CD14-positive monocyte (primary cell): ENCODE measurements at regions not wholly inside any gene's neighbourhood (a gene's known extent, or its start where the extent isn't known, plus 50 kb on each side); places are given as distances from the start of the nearest gene placed in this dataset.

ENCODE experiments used
- DNase-seq, 3 donors: peaks; one replicate each; pipeline ENCODE4 v3.0.0-alpha.2; 2011 to 2022
- H2AFZ ChIP-seq: 2 replicates; pipeline ENCODE4 v1.6.0; 2012; ENCODE audit warnings: mild to moderate bottlenecking, low read depth, low read length, inconsistent platforms; ENCODE audit not compliant: insufficient read depth, poor library complexity, severe bottlenecking
- H3K27ac ChIP-seq, 2 donors: 1 replicate in 1 of 2; 2 replicates in 1 of 2; pipeline ENCODE4 v1.5.1; 2012 to 2013; ENCODE audit warnings: low read length in 2 of 2, control low read depth in 1 of 2, inconsistent platforms in 1 of 2, low read depth in 1 of 2, mild to moderate bottlenecking in 1 of 2
- H3K27me3 ChIP-seq, 2 donors: one replicate each; pipeline versions ENCODE4 v1.6.0 to v1.6.1; 2011 to 2013; ENCODE audit warnings: low read length in 2 of 2; ENCODE audit not compliant: control insufficient read depth in 2 of 2, insufficient read depth in 2 of 2
- H3K36me3 ChIP-seq, 2 donors: replicated peaks in 1 of 2; 1 replicate in 1 of 2; 2 replicates in 1 of 2; pipeline versions ENCODE4 v1.5.1 to v1.6.1; 2012 to 2013; ENCODE audit warnings: low read length in 2 of 2, control low read depth in 1 of 2, inconsistent platforms in 1 of 2, mild to moderate bottlenecking in 1 of 2; ENCODE audit not compliant: insufficient read depth in 2 of 2, control insufficient read depth in 1 of 2
- H3K4me1 ChIP-seq, 2 donors: 1 replicate in 1 of 2; 2 replicates in 1 of 2; pipeline versions ENCODE4 v1.5.1 to v1.6.1; 2012 to 2013; ENCODE audit warnings: low read length in 2 of 2, control low read depth in 1 of 2, inconsistent platforms in 1 of 2, mild to moderate bottlenecking in 1 of 2, moderate library complexity in 1 of 2; ENCODE audit not compliant: insufficient read depth in 2 of 2, control insufficient read depth in 1 of 2
- H3K4me2 ChIP-seq: replicated peaks from 2 replicates; pipeline ENCODE3; 2012; ENCODE audit warnings: low read length, moderate library complexity, mild to moderate bottlenecking; ENCODE audit not compliant: poor library complexity, severe bottlenecking; ENCODE audit errors: extremely low read depth
- H3K4me3 ChIP-seq, 3 experiments: fragments of 200-600 bp in 1 of 3; sonication (generic) in 1 of 3; replicated peaks in 1 of 3; 1 replicate in 2 of 3; 2 replicates in 1 of 3; pipeline ENCODE4 v1.5.1; 2011 to 2013; ENCODE audit warnings: low read length in 3 of 3, mild to moderate bottlenecking in 3 of 3, control low read depth in 2 of 3, low read depth in 2 of 3, inconsistent platforms in 1 of 3, moderate library complexity in 1 of 3
- H3K79me2 ChIP-seq: 2 replicates; pipeline ENCODE4 v1.6.0; 2012; ENCODE audit warnings: mild to moderate bottlenecking, control low read depth, inconsistent platforms, low read length, moderate library complexity; ENCODE audit not compliant: insufficient read depth
- H3K9ac ChIP-seq: 2 replicates; pipeline ENCODE4 v1.6.0; 2017; ENCODE audit warnings: low read length, mild to moderate bottlenecking; ENCODE audit not compliant: insufficient read depth, poor library complexity, severe bottlenecking
- H3K9me3 ChIP-seq, 2 donors: replicated peaks in 1 of 2; 1 replicate in 1 of 2; 2 replicates in 1 of 2; pipeline versions ENCODE4 v1.5.1 to v1.6.1; 2012 to 2013; ENCODE audit warnings: low read length in 2 of 2, control low read depth in 1 of 2; ENCODE audit not compliant: control insufficient read depth in 1 of 2, insufficient read depth in 1 of 2
- H4K20me1 ChIP-seq: 2 replicates; pipeline ENCODE4 v1.6.0; 2012; ENCODE audit warnings: mild to moderate bottlenecking, low read length, control low read depth, moderate library complexity; ENCODE audit not compliant: insufficient read depth
- H3K27ac Mint-ChIP-seq, 7 donors: one replicate each; pipeline ENCODE4 v1.8.0; 2020; ENCODE audit warnings: mild to moderate bottlenecking in 7 of 7, mixed read lengths in 7 of 7, moderate library complexity in 6 of 7, inconsistent platforms in 2 of 7
- H3K27me3 Mint-ChIP-seq, 3 donors: one replicate each; pipeline ENCODE4 v1.8.0; 2021 to 2022; ENCODE audit warnings: low read depth in 3 of 3, mild to moderate bottlenecking in 3 of 3, mixed read lengths in 3 of 3, moderate library complexity in 3 of 3, inconsistent platforms in 1 of 3
- H3K36me3 Mint-ChIP-seq, 2 donors: one replicate each; pipeline ENCODE4 v1.8.0; 2020; ENCODE audit warnings: mixed read lengths in 2 of 2, inconsistent platforms in 1 of 2, mild to moderate bottlenecking in 1 of 2
- H3K4me1 Mint-ChIP-seq: one replicate; pipeline ENCODE4 v1.8.0; 2020; ENCODE audit warnings: mild to moderate bottlenecking, mixed read lengths
- H3K4me3 Mint-ChIP-seq, 2 donors: one replicate each; pipeline ENCODE4 v1.8.0; 2020; ENCODE audit warnings: mild to moderate bottlenecking in 2 of 2, mixed read lengths in 2 of 2, moderate library complexity in 1 of 2
- H3K9me3 Mint-ChIP-seq, 7 donors: one replicate each; pipeline ENCODE4 v1.8.0; 2020 to 2022; ENCODE audit warnings: mixed read lengths in 7 of 7, mild to moderate bottlenecking in 6 of 7, moderate library complexity in 6 of 7, inconsistent platforms in 2 of 7
- CTCF ChIP-seq: fragments of 200-600 bp; IDR thresholded peaks from one replicate; pipeline ENCODE4 v1.8.0; 2022; ENCODE audit warnings: antibody characterized with exemption, mild to moderate bottlenecking
- WGBS: methylation state at CpG from one replicate; pipeline ENCODE4 v1.1.5; 2013; ENCODE audit warnings: missing lambda C conversion rate; ENCODE audit not compliant: insufficient coverage; 5-methylcytosine and 5-hydroxymethylcytosine counted together
- intact Hi-C, 2 donors: fragments of 100-400 bp; cut with micrococcal nuclease; formaldehyde crosslinking; loops; one replicate each; pipeline versions ENCODE4 v1.15.0 to v1.15.1; 2023

- H3K36me3 Mint-ChIP-seq: no peaks in the 10 kb centered on the region
- intact Hi-C loops: no loop called here
Measured at GRCh38 chr17:13704333-13704732, 102.6 kb upstream of the HS3ST3A1 start.

GRCh38 chr17:13705221-13705620 is 103.5 kb upstream of the HS3ST3A1 start:
- no peak for DNase-seq
- no peaks in the 10 kb centered on the region for H3K36me3 Mint-ChIP-seq

More at GRCh38 chr17:13704333-13704732, 102.6 kb upstream of the HS3ST3A1 start:
- H3K9me3 Mint-ChIP-seq: peaks cover 1 to 10% (median 3%) of the 10 kb centered on the region in 7 donors
- Histone ChIP-seq H3K27me3 (no peaks in the 10 kb centered on the region), H3K4me1 (no peaks in the 10 kb centered on the region), H3K79me2 (no peaks in the 10 kb centered on the region), H3K9me3 (peaks cover under 1 to 5% of the 10 kb centered on the region in 2 donors), H3K36me3 (no peaks in the 10 kb centered on the region), H3K4me2 (no peak overlapping the region), H4K20me1 (no peaks in the 10 kb centered on the region), H3K4me3 (no peak overlapping the region), H3K27ac (no peak overlapping the region), H2AFZ (no peak overlapping the region), H3K9ac (no peak overlapping the region)
- DNase-seq: no peak
- no peak for TF ChIP-seq CTCF
- no peak overlapping the region for H3K4me3 Mint-ChIP-seq
- no peaks in the 10 kb centered on the region for H3K4me1 Mint-ChIP-seq
- H3K27me3 Mint-ChIP-seq: peaks cover 0 to 3% (median 2%) of the 10 kb centered on the region in 3 donors
- 29% methylated on average over 1 of the region's 1 CpG for WGBS
- no peak overlapping the region for H3K27ac Mint-ChIP-seq

More at GRCh38 chr17:13705221-13705620, 103.5 kb upstream of the HS3ST3A1 start:
- WGBS: 72% methylated on average over 3 of the region's 7 CpGs
- Histone ChIP-seq H3K9me3 (no peaks in the 10 kb centered on the region), H2AFZ (no peak overlapping the region), H3K9ac (no peak overlapping the region), H3K79me2 (no peaks in the 10 kb centered on the region), H3K4me1 (no peaks in the 10 kb centered on the region), H3K27ac (no peak overlapping the region), H3K36me3 (no peaks in the 10 kb centered on the region), H3K4me3 (no peak overlapping the region), H3K4me2 (no peak overlapping the region), H4K20me1 (no peaks in the 10 kb centered on the region), H3K27me3 (no peaks in the 10 kb centered on the region)
- Mint-ChIP-seq H3K27ac (no peak overlapping the region), H3K4me3 (no peak overlapping the region), H3K4me1 (no peaks in the 10 kb centered on the region), H3K9me3 (peaks cover 0 to 10% (median 2%) of the 10 kb centered on the region in 7 donors), H3K27me3 (peaks cover 0 to 3% (median 2%) of the 10 kb centered on the region in 3 donors)
- TF ChIP-seq CTCF: no peak
- intact Hi-C loops: no loop called here
